H9 (cell line): ENCODE measurements at regions not wholly inside any gene's neighbourhood (a gene's known extent, or its start where the extent isn't known, plus 50 kb on each side); places are given as distances from the start of the nearest gene placed in this dataset.

Experiments
- DNase-seq: peaks from one replicate; pipeline ENCODE4 v3.0.0-alpha.2; 2017
- H2AFZ ChIP-seq: one replicate; pipeline ENCODE4 v1.6.1; 2013; ENCODE audit warnings: mild to moderate bottlenecking, low read length, control low read depth, moderate library complexity
- H2AK5ac ChIP-seq: 2 replicates; pipeline ENCODE4 v1.6.1; 2013; ENCODE audit warnings: low read length, control low read depth, mixed read lengths; ENCODE audit not compliant: insufficient read length
- H2BK120ac ChIP-seq: one replicate; pipeline ENCODE4 v1.6.1; 2013; ENCODE audit warnings: low read depth, mild to moderate bottlenecking, low read length, control low read depth, inconsistent platforms; ENCODE audit not compliant: poor library complexity, severe bottlenecking
- H2BK12ac ChIP-seq: 2 replicates; pipeline ENCODE4 v1.6.1; 2013; ENCODE audit warnings: low read length, control low read depth, mixed read lengths, low read depth; ENCODE audit not compliant: insufficient read length
- H2BK15ac ChIP-seq: 2 replicates; pipeline ENCODE4 v1.6.1; 2013; ENCODE audit warnings: low read depth, low read length, control low read depth
- H2BK20ac ChIP-seq: one replicate; pipeline ENCODE4 v1.6.1; 2013; ENCODE audit warnings: low read depth, mild to moderate bottlenecking, low read length, control low read depth, inconsistent platforms; ENCODE audit not compliant: poor library complexity, severe bottlenecking
- H2BK5ac ChIP-seq: 2 replicates; pipeline ENCODE4 v1.6.1; 2013; ENCODE audit warnings: low read length, control low read depth, mixed read lengths; ENCODE audit not compliant: insufficient read length
- H3K14ac ChIP-seq: 2 replicates; pipeline ENCODE4 v1.6.1; 2013; ENCODE audit warnings: low read length, control low read depth; ENCODE audit not compliant: insufficient read depth
- H3K18ac ChIP-seq: 2 replicates; pipeline ENCODE4 v1.6.1; 2013; ENCODE audit warnings: low read depth, mild to moderate bottlenecking, mixed read lengths, low read length, control low read depth; ENCODE audit not compliant: insufficient read length
- H3K23ac ChIP-seq: 2 replicates; pipeline ENCODE4 v1.6.1; 2013; ENCODE audit warnings: low read length, control low read depth, mixed read lengths, low read depth; ENCODE audit not compliant: insufficient read length
- H3K23me2 ChIP-seq: 2 replicates; pipeline ENCODE4 v1.6.1; 2013; ENCODE audit warnings: low read depth, mild to moderate bottlenecking, mixed read lengths, low read length, control low read depth; ENCODE audit not compliant: insufficient read length, poor library complexity, severe bottlenecking
- H3K27ac ChIP-seq: 2 replicates; pipeline ENCODE4 v1.5.1; 2013; ENCODE audit warnings: low read length, control low read depth, mixed read lengths, low read depth; ENCODE audit not compliant: insufficient read length
- H3K27me3 ChIP-seq: 2 replicates; pipeline ENCODE4 v1.6.1; 2013; ENCODE audit warnings: low read length, control low read depth, inconsistent platforms; ENCODE audit not compliant: insufficient read depth
- H3K4ac ChIP-seq: 2 replicates; pipeline ENCODE4 v1.6.1; 2013; ENCODE audit warnings: low read depth, mild to moderate bottlenecking, control low read depth, inconsistent platforms, low read length, moderate library complexity
- H3K4me1 ChIP-seq: 2 replicates; pipeline ENCODE4 v1.6.1; 2013; ENCODE audit warnings: low read length, control low read depth, inconsistent platforms; ENCODE audit not compliant: insufficient read depth
- H3K4me2 ChIP-seq: 2 replicates; pipeline ENCODE4 v1.6.1; 2013; ENCODE audit warnings: low read length, control low read depth, mixed read lengths; ENCODE audit not compliant: insufficient read length, insufficient read depth
- H3K56ac ChIP-seq: 2 replicates; pipeline ENCODE4 v1.6.1; 2013; ENCODE audit warnings: low read depth, mild to moderate bottlenecking, mixed read lengths, low read length, control low read depth; ENCODE audit not compliant: insufficient read length
- H3K79me1 ChIP-seq: 2 replicates; pipeline ENCODE4 v1.6.1; 2013; ENCODE audit warnings: low read depth, mild to moderate bottlenecking, moderate library complexity, low read length, control low read depth, inconsistent platforms; ENCODE audit not compliant: insufficient read depth, poor library complexity, severe bottlenecking
- H3K79me2 ChIP-seq: 2 replicates; pipeline ENCODE4 v1.6.1; 2013; ENCODE audit warnings: low read length, control low read depth, inconsistent platforms; ENCODE audit not compliant: insufficient read depth
- H3K9ac ChIP-seq: 2 replicates; pipeline ENCODE4 v1.6.1; 2013; ENCODE audit warnings: low read length, control low read depth, mixed read lengths; ENCODE audit not compliant: insufficient read length; ENCODE audit errors: extremely low read depth
- H3K9me3 ChIP-seq: one replicate; pipeline ENCODE4 v1.6.1; 2013; ENCODE audit warnings: low read depth, low read length, inconsistent platforms; ENCODE audit not compliant: control insufficient read depth
- H3T11ph ChIP-seq: one replicate; pipeline ENCODE4 v1.6.1; 2013; ENCODE audit warnings: mild to moderate bottlenecking, low read length, control low read depth, inconsistent platforms
- H4K20me1 ChIP-seq: one replicate; pipeline ENCODE4 v1.6.1; 2013; ENCODE audit not compliant: control insufficient read depth, insufficient read length, insufficient read depth
- H4K5ac ChIP-seq: 2 replicates; pipeline ENCODE4 v1.6.1; 2013; ENCODE audit warnings: low read depth, mild to moderate bottlenecking, mixed read lengths, low read length, control low read depth; ENCODE audit not compliant: insufficient read length
- H4K8ac ChIP-seq: replicated peaks from 2 replicates; pipeline ENCODE4 v1.6.1; 2013; ENCODE audit warnings: low read length, control low read depth, mixed read lengths, low read depth; ENCODE audit not compliant: insufficient read length
- H4K91ac ChIP-seq: 2 replicates; pipeline ENCODE4 v1.6.1; 2013; ENCODE audit warnings: low read depth, mild to moderate bottlenecking, moderate library complexity, mixed read lengths, low read length, control low read depth; ENCODE audit not compliant: insufficient read length
- H3K27ac Mint-ChIP-seq, 3 experiments: 2 replicates in 2 of 3; 3 replicates in 1 of 3; pipeline ENCODE4 v1.8.0; 2020 to 2021; ENCODE audit warnings: mixed read lengths in 3 of 3, mild to moderate bottlenecking in 1 of 3, moderate library complexity in 1 of 3
- H3K27me3 Mint-ChIP-seq: 2 replicates; pipeline ENCODE4 v1.8.0; 2021; ENCODE audit warnings: low read depth, mild to moderate bottlenecking, moderate library complexity, mixed read lengths
- H3K36me3 Mint-ChIP-seq, 3 experiments: 2 replicates in 2 of 3; 3 replicates in 1 of 3; pipeline ENCODE4 v1.8.0; 2020 to 2021; ENCODE audit warnings: low read depth in 3 of 3, mixed read lengths in 3 of 3; ENCODE audit not compliant: insufficient read depth in 1 of 3
- H3K4me1 Mint-ChIP-seq, 2 experiments: 2 replicates each; pipeline ENCODE4 v1.8.0; 2020; ENCODE audit warnings: mixed read lengths in 2 of 2
- H3K4me3 Mint-ChIP-seq, 2 experiments: 2 replicates in 1 of 2; 3 replicates in 1 of 2; pipeline ENCODE4 v1.8.0; 2020 to 2021; ENCODE audit warnings: mild to moderate bottlenecking in 2 of 2, mixed read lengths in 2 of 2, moderate library complexity in 1 of 2
- H3K9me3 Mint-ChIP-seq, 2 experiments: 2 replicates in 1 of 2; 3 replicates in 1 of 2; pipeline ENCODE4 v1.8.0; 2020; ENCODE audit warnings: mild to moderate bottlenecking in 2 of 2, mixed read lengths in 2 of 2, moderate library complexity in 1 of 2
- WGBS: extraction: QIAGEN DNeasy Blood & Tissue Kit; methylation state at CpG from one replicate; pipeline ENCODE4 v1.1.7; 2013; ENCODE audit warnings: missing lambda C conversion rate, low lambda C conversion rate, mixed read lengths; ENCODE audit not compliant: insufficient read length; ENCODE audit errors: extremely low coverage; 5-methylcytosine and 5-hydroxymethylcytosine counted together
- TF ChIP-seq, protein P1 (sequence below): fragments of 200-600 bp; sonication (generic); conservative IDR thresholded peaks from 3 replicates; pipeline ENCODE4 v1.8.0; 2021; ENCODE audit warnings: antibody characterized with exemption, mild to moderate bottlenecking

DNA sequence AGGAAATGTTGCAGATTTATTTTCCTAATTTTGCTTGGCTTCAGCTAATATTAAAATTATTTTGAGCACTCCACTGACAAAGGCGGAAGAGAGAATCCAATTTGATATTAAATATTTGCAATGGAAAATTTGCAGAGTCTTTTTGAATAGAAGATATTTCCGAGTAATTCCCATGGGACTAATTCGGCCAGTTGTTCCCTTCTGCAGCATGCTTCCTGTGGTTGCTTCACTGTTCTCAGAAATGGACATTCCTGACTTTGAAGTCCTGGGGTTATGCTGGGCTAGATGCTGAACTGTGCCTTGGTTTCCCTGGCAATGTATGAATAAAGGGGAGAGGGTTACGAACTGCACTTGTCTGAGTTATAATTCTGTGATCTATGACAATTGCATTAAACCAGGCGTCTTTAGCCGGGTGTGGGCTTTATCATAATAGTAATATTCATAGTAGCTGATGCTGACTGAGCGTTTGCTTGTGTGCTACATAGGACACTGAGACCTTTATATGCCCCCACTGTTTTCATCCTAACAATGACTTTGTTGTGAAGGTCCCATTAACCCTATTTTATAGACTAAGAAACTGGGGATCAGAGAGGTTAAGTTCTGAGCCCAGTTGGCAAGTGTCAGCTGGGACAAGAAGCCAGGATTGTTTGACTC, 114.5 kb upstream of the SPRY4 start:
- H3K9me3 Mint-ChIP-seq = no peaks in the 10 kb centered on the region
- no peak overlapping the region for H3K23ac ChIP-seq
- H2BK120ac ChIP-seq = no peak overlapping the region
- no peak overlapping the region for H4K8ac ChIP-seq
- 0 out of 2 replicates have a peak, but pooled peaks cover 1% of the 10 kb centered on the region for H3K79me2 ChIP-seq
- no peaks in the 10 kb centered on the region for H3K4me1 ChIP-seq
- no peak overlapping the region for H3K27ac ChIP-seq
- no peak overlapping the region for H3K4ac ChIP-seq
- H3K4me2 ChIP-seq = no peak overlapping the region
- H3K79me1 ChIP-seq = no peaks in the 10 kb centered on the region
- no peak overlapping the region for H3T11ph ChIP-seq
- H3K9ac ChIP-seq = no peak overlapping the region
- peaks cover 22 to 23% of the 10 kb centered on the region in 2 experiments for H3K4me1 Mint-ChIP-seq
- H2BK12ac ChIP-seq = no peak overlapping the region
- no peak overlapping the region for H3K56ac ChIP-seq
- no peaks in the 10 kb centered on the region for H3K9me3 ChIP-seq
- H3K27ac Mint-ChIP-seq = peak overlapping the region in 1 of 3 experiments; percentile 6; a peak in 1 of 7 replicates
- no peaks in the 10 kb centered on the region for H3K27me3 Mint-ChIP-seq
- no peak overlapping the region for H3K14ac ChIP-seq
- no peak for DNase-seq
- H3K18ac ChIP-seq = no peak overlapping the region
- H2AFZ ChIP-seq = no peak overlapping the region
- no peak overlapping the region for H2BK15ac ChIP-seq
- no peak overlapping the region for H4K5ac ChIP-seq
- no peak overlapping the region for H2BK20ac ChIP-seq
- TF ChIP-seq, protein P1, sequence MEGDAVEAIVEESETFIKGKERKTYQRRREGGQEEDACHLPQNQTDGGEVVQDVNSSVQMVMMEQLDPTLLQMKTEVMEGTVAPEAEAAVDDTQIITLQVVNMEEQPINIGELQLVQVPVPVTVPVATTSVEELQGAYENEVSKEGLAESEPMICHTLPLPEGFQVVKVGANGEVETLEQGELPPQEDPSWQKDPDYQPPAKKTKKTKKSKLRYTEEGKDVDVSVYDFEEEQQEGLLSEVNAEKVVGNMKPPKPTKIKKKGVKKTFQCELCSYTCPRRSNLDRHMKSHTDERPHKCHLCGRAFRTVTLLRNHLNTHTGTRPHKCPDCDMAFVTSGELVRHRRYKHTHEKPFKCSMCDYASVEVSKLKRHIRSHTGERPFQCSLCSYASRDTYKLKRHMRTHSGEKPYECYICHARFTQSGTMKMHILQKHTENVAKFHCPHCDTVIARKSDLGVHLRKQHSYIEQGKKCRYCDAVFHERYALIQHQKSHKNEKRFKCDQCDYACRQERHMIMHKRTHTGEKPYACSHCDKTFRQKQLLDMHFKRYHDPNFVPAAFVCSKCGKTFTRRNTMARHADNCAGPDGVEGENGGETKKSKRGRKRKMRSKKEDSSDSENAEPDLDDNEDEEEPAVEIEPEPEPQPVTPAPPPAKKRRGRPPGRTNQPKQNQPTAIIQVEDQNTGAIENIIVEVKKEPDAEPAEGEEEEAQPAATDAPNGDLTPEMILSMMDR = no peak
- no peak overlapping the region for H3K4me3 Mint-ChIP-seq
- H3K23me2 ChIP-seq = no peaks in the 10 kb centered on the region
- no peak overlapping the region for H4K91ac ChIP-seq
- H4K20me1 ChIP-seq = no peaks in the 10 kb centered on the region
- no peaks in the 10 kb centered on the region; a peak in 1 of 7 replicates for H3K36me3 Mint-ChIP-seq
- whole genome bisulfite sequencing = no CpG with 5 or more reads among the region's 7 CpGs
- H2AK5ac ChIP-seq = no peak overlapping the region
- no peak overlapping the region for H2BK5ac ChIP-seq
- no peaks in the 10 kb centered on the region for H3K27me3 ChIP-seq
